Activated naive CD8-positive, alpha-beta T cell treated with anti-CD3 and anti-CD28 coated beads, Interleukin-2, amount 10 ng/mL, durations not matched to agents 7 days and 5 days (primary cell): ENCODE measurements at regions not wholly inside any gene's neighbourhood (a gene's known extent, or its start where the extent isn't known, plus 50 kb on each side); places are given as distances from the start of the nearest gene placed in this dataset.

ENCODE experiments used
- ATAC-seq: fragments of 150-1000 bp; cut with Tn5 transposase; one replicate; pipeline ENCODE4 v1.10.0; 2021; ENCODE audit warnings: low read depth, moderate library complexity
- POLR2A ChIA-PET: fragments of 350-600 bp; sonication (Branson Sonifier 250); formaldehyde crosslinking; loops from one replicate; lab custom pipeline; 2021; ENCODE audit warnings: antibody characterized with exemption; lab: Charles Lee
- DNase-seq: peaks from one replicate; pipeline ENCODE4 v3.0.0; 2021
- H3K27ac Mint-ChIP-seq: one replicate; pipeline ENCODE4 v1.8.0; 2022; ENCODE audit warnings: mild to moderate bottlenecking, mixed read lengths
- H3K27me3 Mint-ChIP-seq: one replicate; pipeline ENCODE4 v1.8.0; 2022; ENCODE audit warnings: mild to moderate bottlenecking, moderate library complexity, mixed read lengths
- H3K36me3 Mint-ChIP-seq: one replicate; pipeline ENCODE4 v1.8.0; 2021; ENCODE audit warnings: mild to moderate bottlenecking, mixed read lengths
- H3K4me1 Mint-ChIP-seq: one replicate; pipeline ENCODE4 v1.8.0; 2021; ENCODE audit warnings: mixed read lengths
- H3K4me3 Mint-ChIP-seq: one replicate; pipeline ENCODE4 v1.8.0; 2022; ENCODE audit warnings: mild to moderate bottlenecking, moderate library complexity, mixed read lengths
- H3K9me3 Mint-ChIP-seq: one replicate; pipeline ENCODE4 v1.8.0; 2021; ENCODE audit warnings: mixed read lengths

GRCh38 chr3:181941250-181941649, 229.5 kb downstream of the SOX2 start:
- no peak overlapping the region for H3K4me3 Mint-ChIP-seq
- POLR2A ChIA-PET, result no interaction called here

DNA sequence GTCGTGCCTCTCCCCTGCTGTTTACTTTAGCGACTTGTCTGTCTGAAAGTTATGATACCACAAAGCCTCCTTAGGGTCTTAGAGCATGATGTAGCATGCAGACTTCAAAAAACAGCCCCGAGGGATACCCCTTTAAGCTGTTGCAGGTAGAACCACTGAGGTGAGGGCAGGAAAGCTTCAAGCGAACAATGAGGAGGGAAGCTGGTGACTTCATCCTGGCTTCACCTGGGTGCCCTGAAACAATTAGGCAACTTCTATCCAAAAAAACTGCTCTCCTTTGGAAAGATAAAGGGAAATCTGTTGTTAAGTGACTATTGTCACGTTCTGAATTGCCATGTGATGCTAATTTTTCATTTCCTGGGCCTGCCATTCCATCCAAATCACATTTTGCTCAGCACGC, 231.6 kb downstream of the SOX2 start:
- Mint-ChIP-seq H3K27ac (no peak overlapping the region), H3K4me1 (no peaks in the 10 kb centered on the region), H3K36me3 (no peaks in the 10 kb centered on the region), H3K9me3 (no peaks in the 10 kb centered on the region), H3K27me3 (no peaks in the 10 kb centered on the region), H3K4me3 (no peak overlapping the region)
- no peak for ATAC-seq
- no peak for DNase-seq
- POLR2A ChIA-PET, result no interaction called here

More at GRCh38 chr3:181941250-181941649, 229.5 kb downstream of the SOX2 start:
- H3K36me3 Mint-ChIP-seq, result no peaks in the 10 kb centered on the region
- DNase-seq (no peak), ATAC-seq (no peak)
- no peaks in the 10 kb centered on the region for H3K4me1 Mint-ChIP-seq
- no peaks in the 10 kb centered on the region for H3K27me3 Mint-ChIP-seq
- no peaks in the 10 kb centered on the region for H3K9me3 Mint-ChIP-seq
- H3K27ac Mint-ChIP-seq, result no peak overlapping the region

DNA sequence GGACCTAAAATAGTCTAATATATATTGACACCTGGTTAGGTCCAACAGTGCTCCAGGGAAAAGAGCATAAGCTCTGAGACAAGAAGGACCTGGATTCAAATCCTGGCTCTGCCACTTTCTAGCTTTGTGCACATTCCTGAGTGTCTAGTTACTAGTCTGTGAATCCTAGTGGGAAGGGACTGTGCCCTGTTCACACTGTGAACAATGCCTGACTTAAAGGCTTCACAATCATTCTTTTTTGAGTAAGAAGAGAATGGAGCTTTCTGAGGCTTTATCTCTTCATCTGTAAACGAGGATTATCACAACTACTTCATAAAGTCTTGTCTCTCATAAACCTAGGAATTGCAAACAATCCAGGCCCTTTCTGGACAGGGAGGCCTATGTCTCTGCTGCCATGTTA, 235.9 kb downstream of the SOX2 start:
- no peaks in the 10 kb centered on the region for H3K4me1 Mint-ChIP-seq
- DNase-seq (no peak), ATAC-seq (no peak)
- H3K4me3 Mint-ChIP-seq, result no peak overlapping the region
- no peaks in the 10 kb centered on the region for H3K27me3 Mint-ChIP-seq
- H3K27ac Mint-ChIP-seq, result no peak overlapping the region
- POLR2A ChIA-PET, result no interaction called here
- H3K36me3 Mint-ChIP-seq, result no peaks in the 10 kb centered on the region
- no peaks in the 10 kb centered on the region for H3K9me3 Mint-ChIP-seq

DNA sequence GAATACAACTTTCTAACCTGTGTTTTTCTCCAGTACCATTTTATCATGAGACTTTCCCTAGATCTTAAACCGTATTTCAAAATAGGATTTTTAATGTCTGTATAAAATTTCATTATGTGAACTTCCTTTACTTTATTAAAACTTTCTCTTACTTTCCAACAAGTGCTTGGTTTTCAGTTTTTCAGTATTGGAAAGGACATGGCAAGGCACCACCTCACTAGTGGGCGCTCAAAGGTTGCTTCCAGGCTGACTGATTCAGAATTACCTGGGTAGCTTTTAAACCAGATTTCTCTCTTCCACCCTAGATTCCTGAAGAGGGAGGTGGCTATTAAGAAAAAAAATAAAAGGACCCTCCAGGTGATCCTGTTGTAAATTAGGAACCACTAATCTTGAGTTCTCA, 236.6 kb downstream of the SOX2 start:
- no peak for DNase-seq
- no peak overlapping the region for H3K27ac Mint-ChIP-seq
- POLR2A ChIA-PET, result no interaction called here
- no peaks in the 10 kb centered on the region for H3K36me3 Mint-ChIP-seq
- no peak for ATAC-seq
- H3K4me3 Mint-ChIP-seq, result no peak overlapping the region
- H3K27me3 Mint-ChIP-seq, result no peaks in the 10 kb centered on the region
- H3K9me3 Mint-ChIP-seq, result no peaks in the 10 kb centered on the region
- no peaks in the 10 kb centered on the region for H3K4me1 Mint-ChIP-seq

DNA sequence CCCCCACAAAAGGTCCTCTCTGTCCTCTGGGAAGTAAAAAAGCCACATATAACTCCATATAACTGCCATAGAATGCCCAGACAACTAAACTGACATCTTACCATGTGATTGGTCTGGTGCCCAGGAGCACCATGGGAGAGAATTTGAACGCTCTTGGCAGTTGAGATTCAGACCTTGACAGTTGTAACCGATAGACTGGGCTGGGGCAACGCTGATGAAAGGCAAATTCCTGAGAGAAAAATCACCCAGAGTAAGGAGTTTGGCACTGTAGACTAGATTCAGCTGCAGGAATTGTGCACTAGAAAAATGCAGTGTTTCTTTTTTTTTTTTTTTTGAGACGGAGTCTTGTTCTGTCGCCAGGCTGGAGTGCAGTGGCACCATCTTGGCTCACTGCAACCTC, 240.5 kb downstream of the SOX2 start:
- no peak for DNase-seq
- no peak for ATAC-seq
- no peaks in the 10 kb centered on the region for H3K9me3 Mint-ChIP-seq
- H3K27me3 Mint-ChIP-seq, result no peaks in the 10 kb centered on the region
- no peaks in the 10 kb centered on the region for H3K36me3 Mint-ChIP-seq
- no peak overlapping the region for H3K27ac Mint-ChIP-seq
- H3K4me3 Mint-ChIP-seq, result no peak overlapping the region
- H3K4me1 Mint-ChIP-seq, result no peaks in the 10 kb centered on the region
- POLR2A ChIA-PET, result no interaction called here

- DNase-seq (no peak), ATAC-seq (no peak)
- POLR2A ChIA-PET, result no interaction called here
- no peaks in the 10 kb centered on the region for H3K27me3 Mint-ChIP-seq
- no peaks in the 10 kb centered on the region for H3K9me3 Mint-ChIP-seq
- no peak overlapping the region for H3K27ac Mint-ChIP-seq
- no peak overlapping the region for H3K4me3 Mint-ChIP-seq
- H3K36me3 Mint-ChIP-seq, result no peaks in the 10 kb centered on the region
- H3K4me1 Mint-ChIP-seq, result no peaks in the 10 kb centered on the region
Measured at GRCh38 chr3:181952929-181953328, 241.2 kb downstream of the SOX2 start.

DNA sequence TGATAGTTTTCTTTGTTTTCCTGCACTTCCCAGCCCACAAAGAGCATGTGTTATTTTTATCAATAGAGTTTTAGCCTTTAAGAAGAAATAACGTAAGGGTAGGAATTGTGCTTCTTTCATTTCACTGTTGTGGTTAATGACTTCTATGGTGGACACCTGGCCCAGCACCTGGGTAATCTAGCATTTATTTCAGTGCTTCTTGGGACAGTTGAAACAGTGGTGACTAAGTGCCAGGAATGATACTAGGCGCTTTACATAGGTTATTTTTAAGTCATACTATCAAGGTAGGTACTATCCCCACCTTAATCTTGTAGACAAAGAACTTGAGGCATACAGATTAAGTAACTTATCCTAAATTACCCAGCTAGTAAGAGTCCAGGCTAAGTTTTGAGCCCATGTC, 243.8 kb downstream of the SOX2 start:
- ATAC-seq, result no peak
- POLR2A ChIA-PET, result no interaction called here
- Mint-ChIP-seq H3K36me3 (no peaks in the 10 kb centered on the region), H3K4me1 (no peaks in the 10 kb centered on the region), H3K27me3 (no peaks in the 10 kb centered on the region), H3K9me3 (no peaks in the 10 kb centered on the region), H3K27ac (no peak overlapping the region), H3K4me3 (no peak overlapping the region)
- no peak for DNase-seq

DNA sequence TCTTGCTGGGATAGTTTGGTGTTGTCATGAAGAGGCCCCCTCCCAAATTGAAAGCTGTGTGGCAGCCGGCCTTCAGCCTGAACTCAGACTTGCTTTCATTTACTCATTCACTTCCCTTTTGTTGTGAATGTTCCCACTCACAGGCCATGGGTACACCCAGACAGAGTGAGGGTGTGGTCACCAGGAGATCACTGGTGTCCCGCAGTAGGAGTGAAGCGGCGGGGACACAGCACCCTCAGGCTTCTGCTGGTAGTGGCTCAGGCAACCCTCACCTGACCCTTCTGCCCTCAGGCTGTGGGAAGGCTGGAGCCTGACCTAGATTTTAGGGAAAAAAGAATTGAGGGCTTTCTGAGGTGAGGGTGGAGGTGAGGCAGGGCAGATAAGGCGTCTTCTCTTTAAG, 244.4 kb downstream of the SOX2 start:
- H3K4me3 Mint-ChIP-seq, result no peak overlapping the region
- H3K4me1 Mint-ChIP-seq, result no peaks in the 10 kb centered on the region
- no peaks in the 10 kb centered on the region for H3K36me3 Mint-ChIP-seq
- H3K27me3 Mint-ChIP-seq, result no peaks in the 10 kb centered on the region
- no peak for DNase-seq
- no peak overlapping the region for H3K27ac Mint-ChIP-seq
- ATAC-seq, result no peak
- H3K9me3 Mint-ChIP-seq, result no peaks in the 10 kb centered on the region
- POLR2A ChIA-PET, result no interaction called here

DNA sequence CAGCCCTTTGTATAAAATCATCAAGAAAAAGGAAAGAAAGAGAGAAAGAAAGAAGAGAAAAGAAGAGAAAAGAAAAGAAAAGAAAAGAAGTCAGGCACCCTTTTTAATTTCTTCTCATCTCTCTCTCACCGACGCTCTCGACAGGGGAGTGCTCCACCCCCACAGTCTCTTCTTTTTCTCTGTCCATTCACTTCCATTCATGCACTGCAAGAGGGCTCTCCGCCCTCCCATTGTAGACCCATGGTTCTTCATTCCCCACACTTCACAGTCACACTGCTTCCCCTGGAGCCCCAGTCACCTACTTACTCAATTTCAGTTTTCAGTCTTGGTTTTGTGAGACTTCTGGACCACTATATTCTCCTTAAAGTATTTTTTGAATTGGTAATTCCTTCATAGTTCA, 254.7 kb downstream of the SOX2 start:
- DNase-seq (no peak), ATAC-seq (no peak)
- POLR2A ChIA-PET, result no interaction called here
- no peaks in the 10 kb centered on the region for H3K36me3 Mint-ChIP-seq
- no peak overlapping the region for H3K4me3 Mint-ChIP-seq
- H3K4me1 Mint-ChIP-seq, result no peaks in the 10 kb centered on the region
- no peak overlapping the region for H3K27ac Mint-ChIP-seq
- H3K27me3 Mint-ChIP-seq, result peaks cover 2% of the 10 kb centered on the region
- H3K9me3 Mint-ChIP-seq, result no peaks in the 10 kb centered on the region

GRCh38 chr3:181969925-181970324, 258.2 kb downstream of the SOX2 start:
- no peaks in the 10 kb centered on the region for H3K36me3 Mint-ChIP-seq
- H3K27ac Mint-ChIP-seq, result no peak overlapping the region

GRCh38 chr3:181971424-181971823, 259.7 kb downstream of the SOX2 start:
- no peaks in the 10 kb centered on the region for H3K4me1 Mint-ChIP-seq
- no peak for DNase-seq
- no peak for ATAC-seq
- POLR2A ChIA-PET, result no interaction called here
- no peaks in the 10 kb centered on the region for H3K36me3 Mint-ChIP-seq
- no peak overlapping the region for H3K4me3 Mint-ChIP-seq
- no peaks in the 10 kb centered on the region for H3K27me3 Mint-ChIP-seq
- no peaks in the 10 kb centered on the region for H3K9me3 Mint-ChIP-seq
- no peak overlapping the region for H3K27ac Mint-ChIP-seq

More at GRCh38 chr3:181969925-181970324, 258.2 kb downstream of the SOX2 start:
- DNase-seq, result no peak
- Mint-ChIP-seq H3K4me1 (no peaks in the 10 kb centered on the region), H3K27me3 (no peaks in the 10 kb centered on the region), H3K9me3 (no peaks in the 10 kb centered on the region), H3K4me3 (no peak overlapping the region)
- ATAC-seq, result no peak
- POLR2A ChIA-PET, result no interaction called here

DNA sequence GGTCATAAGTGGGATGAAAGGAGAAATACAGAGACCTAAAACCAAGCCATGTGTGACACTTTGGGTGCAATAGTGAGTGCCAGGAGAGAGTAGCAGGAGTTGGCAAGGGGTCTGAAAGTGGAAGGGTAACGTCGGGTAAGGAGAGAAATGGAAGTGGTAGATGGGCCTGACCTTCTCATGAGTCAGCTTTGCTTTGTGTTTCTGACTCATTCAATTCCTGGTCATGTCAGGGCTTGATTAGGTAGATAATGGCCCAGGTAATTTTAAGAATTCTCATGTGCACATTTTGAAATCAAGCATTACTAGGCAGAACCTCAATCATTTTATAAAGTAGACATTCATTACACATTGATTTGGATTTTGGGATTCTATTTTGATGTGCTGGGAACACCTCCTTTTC, 262.5 kb downstream of the SOX2 start:
- ATAC-seq (no peak), DNase-seq (no peak)
- Mint-ChIP-seq H3K4me1 (no peaks in the 10 kb centered on the region), H3K36me3 (no peaks in the 10 kb centered on the region), H3K27me3 (no peaks in the 10 kb centered on the region), H3K4me3 (no peak overlapping the region), H3K27ac (no peak overlapping the region), H3K9me3 (no peaks in the 10 kb centered on the region)
- POLR2A ChIA-PET, result no interaction called here

DNA sequence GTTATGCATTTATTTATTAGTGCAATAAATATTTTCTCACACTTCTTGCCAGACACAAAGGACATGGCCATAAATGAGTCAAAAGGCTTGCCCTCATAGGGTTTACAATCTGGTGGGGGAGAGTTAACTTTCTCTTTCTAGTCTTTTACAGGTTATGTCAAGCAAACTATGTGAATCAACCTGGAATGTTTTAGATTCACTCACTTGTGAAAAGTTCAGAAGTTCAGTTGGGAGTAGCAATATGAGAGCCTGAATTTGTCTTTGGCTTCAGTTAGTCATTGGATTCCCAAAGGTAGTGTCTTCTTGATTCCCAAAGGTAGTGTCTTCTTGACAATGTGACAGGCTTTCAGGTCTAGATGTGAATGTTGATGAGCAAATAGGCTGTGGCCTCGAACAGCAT, 264.8 kb downstream of the SOX2 start:
- Mint-ChIP-seq H3K27me3 (no peaks in the 10 kb centered on the region), H3K4me3 (no peak overlapping the region), H3K36me3 (no peaks in the 10 kb centered on the region), H3K4me1 (no peaks in the 10 kb centered on the region), H3K27ac (no peak overlapping the region), H3K9me3 (no peaks in the 10 kb centered on the region)
- POLR2A ChIA-PET, result no interaction called here
- ATAC-seq, result no peak
- DNase-seq, result no peak

DNA sequence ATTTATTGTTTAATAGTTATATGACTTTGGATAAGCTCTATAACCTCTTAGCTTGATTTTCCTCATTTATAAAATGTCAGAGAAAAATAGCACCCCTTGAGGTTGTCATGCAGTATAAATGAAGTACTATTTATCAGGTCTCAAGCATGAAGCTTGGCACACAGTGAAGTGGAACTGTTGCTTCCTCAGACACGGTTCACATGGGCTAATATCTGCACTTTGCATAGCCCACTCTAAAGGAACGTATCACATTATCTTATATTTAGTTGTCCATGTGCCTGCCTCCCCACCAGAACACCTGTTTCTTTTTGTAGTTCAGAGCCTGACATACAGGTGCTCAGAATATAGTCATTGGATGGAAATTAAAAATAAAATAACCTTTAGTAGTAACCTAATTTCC, 273.7 kb downstream of the SOX2 start:
- POLR2A ChIA-PET, result no interaction called here
- Mint-ChIP-seq H3K27me3 (no peaks in the 10 kb centered on the region), H3K36me3 (no peaks in the 10 kb centered on the region), H3K4me3 (no peak overlapping the region), H3K4me1 (no peaks in the 10 kb centered on the region), H3K27ac (no peak overlapping the region), H3K9me3 (peaks cover 6% of the 10 kb centered on the region)
- DNase-seq (no peak), ATAC-seq (no peak)

- no peak overlapping the region for H3K27ac Mint-ChIP-seq
- peaks cover 3% of the 10 kb centered on the region for H3K9me3 Mint-ChIP-seq
- no peak for ATAC-seq
- no peak overlapping the region for H3K4me3 Mint-ChIP-seq
- DNase-seq, result no peak
- no peaks in the 10 kb centered on the region for H3K27me3 Mint-ChIP-seq
- POLR2A ChIA-PET, result no interaction called here
- H3K36me3 Mint-ChIP-seq, result no peaks in the 10 kb centered on the region
- no peaks in the 10 kb centered on the region for H3K4me1 Mint-ChIP-seq
Measured at GRCh38 chr3:181987736-181988135, 276.0 kb downstream of the SOX2 start.
